22Rv1 (cell line): ENCODE measurements at regions not wholly inside any gene's neighbourhood (a gene's known extent, or its start where the extent isn't known, plus 50 kb on each side); places are given as distances from the start of the nearest gene placed in this dataset.

Experiments
- ZFX ChIP-seq: fragments of 450-650 bp; IDR thresholded peaks from 2 replicates; pipeline ENCODE4 v1.6.1; 2017; ENCODE audit warnings: antibody characterized with exemption, borderline replicate concordance
- TF ChIP-seq, protein P1 (sequence below): fragments of 450-650 bp; IDR thresholded peaks from 2 replicates; pipeline ENCODE4 v1.5.1; 2017; ENCODE audit warnings: mild to moderate bottlenecking

DNA sequence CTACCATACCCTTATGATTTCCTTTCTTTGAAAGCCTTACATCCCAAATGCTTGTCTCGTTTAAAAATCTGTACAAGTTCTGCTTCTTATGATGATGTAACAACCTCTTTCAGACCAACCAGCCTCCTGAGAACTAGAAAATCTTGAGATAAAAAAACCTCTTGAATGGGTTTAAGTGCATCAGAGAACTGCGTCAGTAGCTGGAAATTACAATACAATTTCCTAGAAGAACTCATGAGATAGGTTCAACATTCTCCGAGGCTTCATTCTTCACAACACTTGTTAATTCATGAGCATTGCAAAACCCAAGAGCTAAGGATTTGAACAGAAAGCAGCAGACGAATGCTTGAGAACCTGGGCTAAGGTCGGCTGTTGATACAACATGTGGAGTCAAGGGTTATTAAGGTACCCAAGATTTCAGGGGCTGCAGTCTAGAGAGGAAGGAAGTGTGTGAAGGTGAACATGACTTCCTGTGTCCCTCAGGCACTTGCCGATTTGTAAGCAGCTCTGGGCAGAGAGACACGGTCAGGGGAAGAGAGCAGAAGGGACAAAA, 286.0 kb downstream of the ICE1 start:
- TF ChIP-seq, protein P1, sequence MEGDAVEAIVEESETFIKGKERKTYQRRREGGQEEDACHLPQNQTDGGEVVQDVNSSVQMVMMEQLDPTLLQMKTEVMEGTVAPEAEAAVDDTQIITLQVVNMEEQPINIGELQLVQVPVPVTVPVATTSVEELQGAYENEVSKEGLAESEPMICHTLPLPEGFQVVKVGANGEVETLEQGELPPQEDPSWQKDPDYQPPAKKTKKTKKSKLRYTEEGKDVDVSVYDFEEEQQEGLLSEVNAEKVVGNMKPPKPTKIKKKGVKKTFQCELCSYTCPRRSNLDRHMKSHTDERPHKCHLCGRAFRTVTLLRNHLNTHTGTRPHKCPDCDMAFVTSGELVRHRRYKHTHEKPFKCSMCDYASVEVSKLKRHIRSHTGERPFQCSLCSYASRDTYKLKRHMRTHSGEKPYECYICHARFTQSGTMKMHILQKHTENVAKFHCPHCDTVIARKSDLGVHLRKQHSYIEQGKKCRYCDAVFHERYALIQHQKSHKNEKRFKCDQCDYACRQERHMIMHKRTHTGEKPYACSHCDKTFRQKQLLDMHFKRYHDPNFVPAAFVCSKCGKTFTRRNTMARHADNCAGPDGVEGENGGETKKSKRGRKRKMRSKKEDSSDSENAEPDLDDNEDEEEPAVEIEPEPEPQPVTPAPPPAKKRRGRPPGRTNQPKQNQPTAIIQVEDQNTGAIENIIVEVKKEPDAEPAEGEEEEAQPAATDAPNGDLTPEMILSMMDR, result no peak
- no peak for TF ChIP-seq ZFX
